H9 (cell line): ENCODE measurements at regions not wholly inside any gene's neighbourhood (a gene's known extent, or its start where the extent isn't known, plus 50 kb on each side); places are given as distances from the start of the nearest gene placed in this dataset.

ENCODE experiments used
- DNase-seq: peaks from one replicate; pipeline ENCODE4 v3.0.0-alpha.2; 2017
- H2AFZ ChIP-seq: one replicate; pipeline ENCODE4 v1.6.1; 2013; ENCODE audit warnings: mild to moderate bottlenecking, low read length, control low read depth, moderate library complexity
- H2AK5ac ChIP-seq: 2 replicates; pipeline ENCODE4 v1.6.1; 2013; ENCODE audit warnings: low read length, control low read depth, mixed read lengths; ENCODE audit not compliant: insufficient read length
- H2BK120ac ChIP-seq: one replicate; pipeline ENCODE4 v1.6.1; 2013; ENCODE audit warnings: low read depth, mild to moderate bottlenecking, low read length, control low read depth, inconsistent platforms; ENCODE audit not compliant: poor library complexity, severe bottlenecking
- H2BK12ac ChIP-seq: 2 replicates; pipeline ENCODE4 v1.6.1; 2013; ENCODE audit warnings: low read length, control low read depth, mixed read lengths, low read depth; ENCODE audit not compliant: insufficient read length
- H2BK15ac ChIP-seq: 2 replicates; pipeline ENCODE4 v1.6.1; 2013; ENCODE audit warnings: low read depth, low read length, control low read depth
- H2BK20ac ChIP-seq: one replicate; pipeline ENCODE4 v1.6.1; 2013; ENCODE audit warnings: low read depth, mild to moderate bottlenecking, low read length, control low read depth, inconsistent platforms; ENCODE audit not compliant: poor library complexity, severe bottlenecking
- H2BK5ac ChIP-seq: 2 replicates; pipeline ENCODE4 v1.6.1; 2013; ENCODE audit warnings: low read length, control low read depth, mixed read lengths; ENCODE audit not compliant: insufficient read length
- H3K14ac ChIP-seq: 2 replicates; pipeline ENCODE4 v1.6.1; 2013; ENCODE audit warnings: low read length, control low read depth; ENCODE audit not compliant: insufficient read depth
- H3K18ac ChIP-seq: 2 replicates; pipeline ENCODE4 v1.6.1; 2013; ENCODE audit warnings: low read depth, mild to moderate bottlenecking, mixed read lengths, low read length, control low read depth; ENCODE audit not compliant: insufficient read length
- H3K23ac ChIP-seq: 2 replicates; pipeline ENCODE4 v1.6.1; 2013; ENCODE audit warnings: low read length, control low read depth, mixed read lengths, low read depth; ENCODE audit not compliant: insufficient read length
- H3K23me2 ChIP-seq: 2 replicates; pipeline ENCODE4 v1.6.1; 2013; ENCODE audit warnings: low read depth, mild to moderate bottlenecking, mixed read lengths, low read length, control low read depth; ENCODE audit not compliant: insufficient read length, poor library complexity, severe bottlenecking
- H3K27ac ChIP-seq: 2 replicates; pipeline ENCODE4 v1.5.1; 2013; ENCODE audit warnings: low read length, control low read depth, mixed read lengths, low read depth; ENCODE audit not compliant: insufficient read length
- H3K27me3 ChIP-seq: 2 replicates; pipeline ENCODE4 v1.6.1; 2013; ENCODE audit warnings: low read length, control low read depth, inconsistent platforms; ENCODE audit not compliant: insufficient read depth
- H3K4ac ChIP-seq: 2 replicates; pipeline ENCODE4 v1.6.1; 2013; ENCODE audit warnings: low read depth, mild to moderate bottlenecking, control low read depth, inconsistent platforms, low read length, moderate library complexity
- H3K4me1 ChIP-seq: 2 replicates; pipeline ENCODE4 v1.6.1; 2013; ENCODE audit warnings: low read length, control low read depth, inconsistent platforms; ENCODE audit not compliant: insufficient read depth
- H3K4me2 ChIP-seq: 2 replicates; pipeline ENCODE4 v1.6.1; 2013; ENCODE audit warnings: low read length, control low read depth, mixed read lengths; ENCODE audit not compliant: insufficient read length, insufficient read depth
- H3K56ac ChIP-seq: 2 replicates; pipeline ENCODE4 v1.6.1; 2013; ENCODE audit warnings: low read depth, mild to moderate bottlenecking, mixed read lengths, low read length, control low read depth; ENCODE audit not compliant: insufficient read length
- H3K79me1 ChIP-seq: 2 replicates; pipeline ENCODE4 v1.6.1; 2013; ENCODE audit warnings: low read depth, mild to moderate bottlenecking, moderate library complexity, low read length, control low read depth, inconsistent platforms; ENCODE audit not compliant: insufficient read depth, poor library complexity, severe bottlenecking
- H3K79me2 ChIP-seq: 2 replicates; pipeline ENCODE4 v1.6.1; 2013; ENCODE audit warnings: low read length, control low read depth, inconsistent platforms; ENCODE audit not compliant: insufficient read depth
- H3K9ac ChIP-seq: 2 replicates; pipeline ENCODE4 v1.6.1; 2013; ENCODE audit warnings: low read length, control low read depth, mixed read lengths; ENCODE audit not compliant: insufficient read length; ENCODE audit errors: extremely low read depth
- H3K9me3 ChIP-seq: one replicate; pipeline ENCODE4 v1.6.1; 2013; ENCODE audit warnings: low read depth, low read length, inconsistent platforms; ENCODE audit not compliant: control insufficient read depth
- H3T11ph ChIP-seq: one replicate; pipeline ENCODE4 v1.6.1; 2013; ENCODE audit warnings: mild to moderate bottlenecking, low read length, control low read depth, inconsistent platforms
- H4K20me1 ChIP-seq: one replicate; pipeline ENCODE4 v1.6.1; 2013; ENCODE audit not compliant: control insufficient read depth, insufficient read length, insufficient read depth
- H4K5ac ChIP-seq: 2 replicates; pipeline ENCODE4 v1.6.1; 2013; ENCODE audit warnings: low read depth, mild to moderate bottlenecking, mixed read lengths, low read length, control low read depth; ENCODE audit not compliant: insufficient read length
- H4K8ac ChIP-seq: replicated peaks from 2 replicates; pipeline ENCODE4 v1.6.1; 2013; ENCODE audit warnings: low read length, control low read depth, mixed read lengths, low read depth; ENCODE audit not compliant: insufficient read length
- H4K91ac ChIP-seq: 2 replicates; pipeline ENCODE4 v1.6.1; 2013; ENCODE audit warnings: low read depth, mild to moderate bottlenecking, moderate library complexity, mixed read lengths, low read length, control low read depth; ENCODE audit not compliant: insufficient read length
- H3K27ac Mint-ChIP-seq, 3 experiments: 2 replicates in 2 of 3; 3 replicates in 1 of 3; pipeline ENCODE4 v1.8.0; 2020 to 2021; ENCODE audit warnings: mixed read lengths in 3 of 3, mild to moderate bottlenecking in 1 of 3, moderate library complexity in 1 of 3
- H3K27me3 Mint-ChIP-seq: 2 replicates; pipeline ENCODE4 v1.8.0; 2021; ENCODE audit warnings: low read depth, mild to moderate bottlenecking, moderate library complexity, mixed read lengths
- H3K36me3 Mint-ChIP-seq, 3 experiments: 2 replicates in 2 of 3; 3 replicates in 1 of 3; pipeline ENCODE4 v1.8.0; 2020 to 2021; ENCODE audit warnings: low read depth in 3 of 3, mixed read lengths in 3 of 3; ENCODE audit not compliant: insufficient read depth in 1 of 3
- H3K4me1 Mint-ChIP-seq, 2 experiments: 2 replicates each; pipeline ENCODE4 v1.8.0; 2020; ENCODE audit warnings: mixed read lengths in 2 of 2
- H3K4me3 Mint-ChIP-seq, 2 experiments: 2 replicates in 1 of 2; 3 replicates in 1 of 2; pipeline ENCODE4 v1.8.0; 2020 to 2021; ENCODE audit warnings: mild to moderate bottlenecking in 2 of 2, mixed read lengths in 2 of 2, moderate library complexity in 1 of 2
- H3K9me3 Mint-ChIP-seq, 2 experiments: 2 replicates in 1 of 2; 3 replicates in 1 of 2; pipeline ENCODE4 v1.8.0; 2020; ENCODE audit warnings: mild to moderate bottlenecking in 2 of 2, mixed read lengths in 2 of 2, moderate library complexity in 1 of 2
- CTCF ChIP-seq: fragments of 200-600 bp; sonication (generic); conservative IDR thresholded peaks from 3 replicates; pipeline ENCODE4 v1.8.0; 2021; ENCODE audit warnings: antibody characterized with exemption, mild to moderate bottlenecking
- WGBS: extraction: QIAGEN DNeasy Blood & Tissue Kit; methylation state at CpG from one replicate; pipeline ENCODE4 v1.1.7; 2013; ENCODE audit warnings: missing lambda C conversion rate, low lambda C conversion rate, mixed read lengths; ENCODE audit not compliant: insufficient read length; ENCODE audit errors: extremely low coverage; 5-methylcytosine and 5-hydroxymethylcytosine counted together

GRCh38 chr6:113094779-113095178 is 747.6 kb downstream of the RFPL4B start:
- Histone ChIP-seq H3K4me2 (no peak overlapping the region), H4K8ac (no peak overlapping the region), H2BK120ac (no peak overlapping the region), H4K5ac (no peak overlapping the region), H2AK5ac (no peak overlapping the region), H2BK15ac (no peak overlapping the region), H2AFZ (no peak overlapping the region), H3K23me2 (no peaks in the 10 kb centered on the region), H4K91ac (no peak overlapping the region), H4K20me1 (no peaks in the 10 kb centered on the region), H3K27me3 (no peaks in the 10 kb centered on the region), H3T11ph (no peak overlapping the region), H2BK20ac (no peak overlapping the region), H3K4ac (no peak overlapping the region), H3K4me1 (no peaks in the 10 kb centered on the region), H3K23ac (no peak overlapping the region), H3K27ac (no peak overlapping the region), H3K14ac (no peak overlapping the region), H3K79me1 (no peaks in the 10 kb centered on the region), H3K56ac (no peak overlapping the region), H3K18ac (no peak overlapping the region), H2BK5ac (no peak overlapping the region), H2BK12ac (no peak overlapping the region), H3K9ac (no peak overlapping the region), H3K79me2 (no peaks in the 10 kb centered on the region), H3K9me3 (no peaks in the 10 kb centered on the region)
- H3K4me1 Mint-ChIP-seq: peaks cover 5% of the 10 kb centered on the region in 2 experiments; a peak in 3 of 4 replicates
- TF ChIP-seq CTCF: no peak
- DNase-seq: no peak
- no CpG with 5 or more reads among the region's 3 CpGs for WGBS
- H3K27ac Mint-ChIP-seq: no peak overlapping the region
- H3K4me3 Mint-ChIP-seq: no peak overlapping the region
- no peaks in the 10 kb centered on the region; a peak in 2 of 5 replicates for H3K9me3 Mint-ChIP-seq
- no peaks in the 10 kb centered on the region; a peak in 1 of 7 replicates for H3K36me3 Mint-ChIP-seq
- H3K27me3 Mint-ChIP-seq: no peaks in the 10 kb centered on the region; the same call in 1 of the 2 replicates
